KOPT-K1 (cell line): ENCODE measurements at regions not wholly inside any gene's neighbourhood (a gene's known extent, or its start where the extent isn't known, plus 50 kb on each side); places are given as distances from the start of the nearest gene placed in this dataset.

Experiments
- H3K27ac ChIP-seq: fragments of 200-600 bp; sonication (generic); 2 replicates; pipeline ENCODE4 v1.5.1; 2016; ENCODE audit warnings: antibody characterized with exemption, mild to moderate bottlenecking, low read depth, low read length; ENCODE audit not compliant: poor library complexity, severe bottlenecking
- H3K36me3 ChIP-seq: fragments of 200-600 bp; sonication (generic); 2 replicates; pipeline ENCODE4 v1.5.1; 2017; ENCODE audit warnings: antibody characterized with exemption, mild to moderate bottlenecking, low read length, moderate library complexity; ENCODE audit not compliant: insufficient read depth
- H3K9me3 ChIP-seq: fragments of 200-600 bp; sonication (generic); 2 replicates; pipeline ENCODE4 v1.5.1; 2017; ENCODE audit warnings: antibody characterized with exemption, low read length, mild to moderate bottlenecking; ENCODE audit not compliant: insufficient read depth, poor library complexity, severe bottlenecking

DNA sequence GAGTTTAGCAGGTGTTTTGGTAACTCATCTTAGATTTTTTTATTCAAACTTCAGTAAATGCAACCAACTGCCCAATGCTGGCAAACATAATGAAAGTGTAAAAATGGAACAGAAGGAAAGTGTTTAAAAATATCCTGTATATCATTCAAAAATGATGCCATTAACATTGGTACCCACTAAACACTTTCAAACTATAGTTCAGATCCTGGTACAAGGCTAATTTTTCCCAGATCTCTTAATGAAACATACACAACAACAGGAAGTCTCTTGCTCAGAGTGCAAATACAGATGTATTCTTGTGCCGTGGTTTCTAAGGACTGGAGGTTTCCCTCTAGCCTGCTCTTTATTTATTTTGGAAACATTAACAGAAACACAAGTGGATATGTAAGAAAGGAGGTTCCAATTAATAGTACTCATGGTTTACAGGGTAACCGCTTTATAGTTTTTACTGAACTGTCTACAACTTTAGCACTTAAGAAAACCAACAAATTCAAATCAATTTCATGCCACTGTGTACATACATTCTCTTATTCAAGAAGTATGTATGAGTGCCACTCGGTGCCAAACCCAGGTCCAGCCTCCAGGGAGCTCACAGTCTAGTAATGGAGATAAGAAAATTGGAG lies 176.0 kb upstream of the AKR1E2 start:
- Histone ChIP-seq H3K9me3 (no peaks in the 10 kb centered on the region), H3K27ac (no peak overlapping the region), H3K36me3 (no peaks in the 10 kb centered on the region)

DNA sequence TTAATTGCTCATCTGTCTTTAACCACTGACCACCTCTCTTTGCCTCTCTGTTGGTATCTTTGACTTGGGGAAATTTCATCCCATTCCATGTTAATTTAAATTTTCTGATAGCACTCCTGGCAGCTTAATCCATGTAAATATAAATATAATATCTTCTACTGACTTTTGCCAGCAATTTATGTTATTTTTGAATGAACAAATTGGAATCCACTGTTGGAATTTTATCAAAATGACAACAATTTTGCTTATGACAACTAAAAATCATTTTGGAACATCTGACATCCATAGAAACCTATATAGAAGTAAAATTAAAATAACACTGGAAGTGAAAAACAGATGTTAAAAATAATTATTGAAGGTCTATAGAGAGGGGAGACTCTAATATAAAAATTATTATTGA lies 176.5 kb upstream of the AKR1E2 start:
- H3K36me3 ChIP-seq: no peaks in the 10 kb centered on the region
- no peak overlapping the region for H3K27ac ChIP-seq
- H3K9me3 ChIP-seq: no peaks in the 10 kb centered on the region

DNA sequence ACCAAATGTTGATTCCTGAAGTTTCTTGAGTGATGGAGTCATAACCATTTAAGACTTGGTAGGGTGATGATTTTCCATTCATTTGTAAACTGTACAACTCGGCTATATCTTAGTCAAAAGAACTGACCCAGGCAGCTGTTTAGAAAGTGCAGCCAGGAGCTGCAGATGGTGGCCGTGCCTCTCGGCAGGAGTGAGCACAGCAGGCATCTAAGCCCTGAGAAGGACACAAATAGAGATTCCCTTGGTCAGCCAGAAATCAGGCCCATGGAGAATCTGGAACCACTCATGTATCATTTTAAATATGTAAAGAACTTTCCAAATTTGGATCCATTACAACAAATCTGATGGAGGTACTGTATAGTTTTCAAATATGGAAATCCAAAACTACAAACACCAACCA lies 177.0 kb upstream of the AKR1E2 start:
- H3K27ac ChIP-seq: no peak overlapping the region
- H3K9me3 ChIP-seq: no peaks in the 10 kb centered on the region
- H3K36me3 ChIP-seq: no peaks in the 10 kb centered on the region

DNA sequence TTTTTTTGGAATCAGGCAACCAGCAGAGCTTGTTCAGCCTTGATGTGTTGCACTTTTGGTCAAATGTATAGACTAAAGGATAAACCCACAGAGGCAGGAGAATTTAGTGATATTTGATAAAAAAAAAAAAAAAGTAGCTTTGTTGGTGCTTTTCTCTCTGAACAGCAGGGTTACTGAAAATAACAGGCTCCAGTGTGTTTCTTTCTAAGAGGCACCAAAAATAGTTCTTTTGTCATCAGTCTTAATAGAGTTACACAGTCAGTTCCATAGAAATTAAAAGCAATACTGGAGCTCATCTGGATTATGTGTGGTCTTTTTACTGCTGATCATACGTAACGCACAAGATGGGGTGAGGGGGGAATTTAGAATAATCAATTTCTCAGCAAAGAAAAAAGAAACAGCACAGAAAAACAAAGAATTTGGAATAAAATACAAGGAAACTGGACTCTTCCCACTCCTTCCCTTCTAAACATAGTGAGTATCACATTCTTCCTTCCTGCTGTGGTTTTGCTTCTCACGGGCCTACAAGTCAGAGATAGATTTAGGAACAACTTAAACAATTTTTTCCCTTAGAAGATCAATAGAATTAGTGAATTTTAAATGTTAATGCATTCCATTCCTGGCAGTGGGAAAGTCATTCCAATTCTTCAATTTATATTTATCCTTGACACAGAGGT lies 178.8 kb upstream of the AKR1E2 start:
- H3K36me3 ChIP-seq: no peaks in the 10 kb centered on the region
- H3K9me3 ChIP-seq: no peaks in the 10 kb centered on the region
- no peak overlapping the region for H3K27ac ChIP-seq

DNA sequence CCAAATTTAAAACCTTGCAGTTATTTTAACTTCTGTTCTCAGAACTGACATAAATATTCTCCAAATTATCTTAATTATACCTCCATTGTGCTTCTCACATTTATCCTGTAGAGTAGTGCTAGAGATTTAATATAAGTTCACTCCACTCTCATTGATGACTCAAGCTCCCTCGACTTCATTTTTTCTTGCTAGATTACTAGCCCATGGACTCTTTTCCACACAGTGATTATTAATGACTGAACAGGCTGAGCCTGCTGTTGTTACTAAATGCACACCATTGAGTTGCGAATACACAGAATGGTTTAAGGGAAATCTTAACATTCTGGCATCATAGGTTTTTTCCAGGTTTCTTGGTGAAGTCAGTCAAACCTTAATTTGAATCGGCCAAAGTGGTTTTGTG lies 179.5 kb upstream of the AKR1E2 start:
- H3K27ac ChIP-seq: no peak overlapping the region
- no peaks in the 10 kb centered on the region for H3K9me3 ChIP-seq

DNA sequence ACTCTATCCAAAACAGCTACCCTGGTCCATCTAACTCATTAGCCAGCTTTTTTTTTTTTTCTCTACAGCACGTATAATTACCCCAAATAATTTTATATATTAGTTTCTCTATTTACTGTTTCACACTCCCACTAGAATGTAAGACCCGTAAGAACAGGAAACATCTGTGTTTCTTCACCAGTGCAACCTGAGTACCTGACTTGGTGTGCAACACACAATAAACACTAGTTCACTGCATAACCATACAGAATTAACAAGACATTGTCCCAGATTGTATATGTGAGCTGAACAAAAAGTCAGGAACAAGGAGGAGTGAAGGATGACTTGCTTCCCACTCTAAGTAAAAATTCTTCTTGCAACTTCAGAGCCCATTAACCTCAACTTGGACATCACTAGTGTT lies 180.2 kb upstream of the AKR1E2 start:
- Histone ChIP-seq H3K36me3 (no peaks in the 10 kb centered on the region), H3K9me3 (no peaks in the 10 kb centered on the region), H3K27ac (no peak overlapping the region)

More for the DNA sequence above, 179.5 kb upstream of the AKR1E2 start:
- no peaks in the 10 kb centered on the region for H3K36me3 ChIP-seq

DNA sequence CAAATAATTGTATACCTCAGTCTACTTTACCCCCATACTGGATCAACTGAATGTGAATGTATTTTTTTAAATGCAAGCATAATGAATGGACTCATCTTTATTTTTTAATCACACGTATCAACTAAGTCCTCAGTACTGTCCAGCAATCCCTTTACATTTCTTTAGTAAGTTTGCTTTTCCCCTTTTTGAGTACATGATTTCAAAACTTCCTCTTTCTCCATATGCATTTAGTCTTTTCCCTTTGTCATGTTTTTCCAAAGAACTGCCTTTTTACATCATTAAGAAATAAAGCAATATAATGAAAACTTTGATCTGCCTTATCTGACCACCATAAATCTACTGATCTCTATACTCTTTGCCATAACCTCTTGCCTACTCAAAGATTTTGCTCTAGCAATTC lies 182.5 kb upstream of the AKR1E2 start:
- no peak overlapping the region for H3K27ac ChIP-seq
- H3K9me3 ChIP-seq: peaks cover 7% of the 10 kb centered on the region
- H3K36me3 ChIP-seq: no peaks in the 10 kb centered on the region

DNA sequence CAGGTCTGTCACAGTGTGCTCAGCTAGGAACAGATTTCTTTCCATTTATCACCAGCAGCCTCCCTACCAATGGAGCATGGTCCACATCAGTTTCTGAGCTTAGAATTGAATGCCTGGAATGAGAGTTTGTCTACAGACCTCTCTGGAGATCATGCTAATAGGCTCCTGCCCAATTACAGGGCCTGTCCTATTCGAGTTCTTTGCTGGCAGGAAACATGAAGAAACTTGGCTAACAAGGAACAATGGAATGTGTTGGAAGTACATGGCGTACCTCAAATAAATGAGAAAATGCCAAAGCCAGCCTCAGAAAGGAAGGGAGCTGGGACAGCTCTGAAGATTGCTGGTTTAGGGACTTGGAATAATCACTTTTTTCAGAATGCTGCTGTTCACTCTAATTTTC lies 186.0 kb upstream of the AKR1E2 start:
- H3K9me3 ChIP-seq: peaks cover 7% of the 10 kb centered on the region
- no peak overlapping the region for H3K27ac ChIP-seq
- H3K36me3 ChIP-seq: no peaks in the 10 kb centered on the region

DNA sequence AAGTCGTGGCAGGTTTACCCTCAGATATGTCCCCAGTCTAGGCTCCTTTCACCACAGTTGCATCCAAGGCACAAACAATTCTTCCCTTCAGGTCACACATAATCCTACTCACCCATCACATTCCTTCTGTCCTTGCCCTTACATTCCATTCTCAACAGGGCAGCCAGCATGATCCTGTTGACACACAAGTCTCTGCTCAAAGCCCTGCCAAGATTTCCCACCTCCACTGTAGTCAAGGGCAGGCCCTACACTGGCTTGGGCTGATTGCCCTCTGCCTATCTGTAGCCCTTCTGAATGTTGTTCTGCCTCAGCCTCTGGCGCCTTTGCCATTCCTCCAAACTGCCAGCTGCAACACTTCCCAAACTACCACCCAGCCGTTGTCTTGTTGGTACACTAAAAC lies 187.9 kb upstream of the AKR1E2 start:
- Histone ChIP-seq H3K9me3 (peaks cover 7% of the 10 kb centered on the region), H3K36me3 (no peaks in the 10 kb centered on the region), H3K27ac (no peak overlapping the region)

DNA sequence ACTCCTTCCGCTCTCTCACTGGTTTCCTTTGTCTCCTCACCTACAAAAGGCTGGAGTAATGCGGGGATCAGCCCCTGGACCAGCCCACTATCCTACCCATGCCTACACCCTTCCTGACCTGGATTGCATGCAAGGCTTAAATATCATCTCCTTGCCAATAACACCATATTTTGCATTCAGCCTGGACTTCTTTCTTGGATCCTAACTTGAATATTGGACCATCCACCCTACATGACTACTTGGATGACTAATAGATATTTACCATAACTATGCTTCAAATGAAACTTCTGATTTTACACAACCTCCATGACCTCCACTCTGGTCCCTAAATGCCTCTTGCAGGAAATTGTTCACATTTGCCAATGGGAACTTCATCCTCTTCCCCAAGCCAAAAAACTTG lies 188.3 kb upstream of the AKR1E2 start:
- Histone ChIP-seq H3K27ac (no peak overlapping the region), H3K36me3 (no peaks in the 10 kb centered on the region), H3K9me3 (peaks cover 7% of the 10 kb centered on the region)

DNA sequence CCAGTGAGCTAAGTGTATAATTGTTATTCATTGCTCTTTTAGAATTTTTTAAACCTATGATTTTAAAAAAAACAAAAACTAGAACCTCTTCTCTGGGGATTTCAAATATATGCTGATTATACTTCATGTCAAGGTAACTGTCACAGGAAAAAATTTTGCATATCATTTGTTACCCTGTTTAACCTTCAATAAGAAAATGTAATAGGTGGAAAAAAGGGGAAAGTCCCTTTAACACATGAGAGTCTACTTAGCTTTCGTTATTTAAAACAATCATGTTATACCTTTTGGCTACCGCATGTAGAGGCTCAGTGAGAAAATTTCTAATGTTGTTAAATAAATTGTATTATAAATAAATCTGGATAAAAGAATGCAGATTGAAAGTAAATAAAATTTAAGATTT lies 190.1 kb upstream of the AKR1E2 start:
- Histone ChIP-seq H3K36me3 (no peaks in the 10 kb centered on the region), H3K9me3 (peaks cover 7% of the 10 kb centered on the region), H3K27ac (no peak overlapping the region)

DNA sequence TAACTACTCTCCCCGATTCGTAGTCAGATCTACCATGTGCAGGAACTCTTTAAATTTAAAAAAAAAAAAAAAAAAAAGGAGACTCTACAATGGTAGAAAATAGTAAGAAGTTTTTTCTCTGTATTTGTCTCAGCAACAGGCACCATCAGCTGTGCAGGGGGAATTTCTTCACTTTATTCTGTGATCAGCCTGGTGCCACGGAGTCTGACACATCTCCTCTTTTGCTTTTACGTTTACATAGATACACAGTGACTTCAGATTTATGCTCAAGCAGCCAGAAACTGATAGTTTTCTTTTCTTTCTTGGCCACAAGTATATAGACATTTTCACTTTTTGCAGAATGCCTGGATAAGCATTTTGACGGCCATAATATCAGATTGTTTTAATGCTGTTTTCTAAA lies 190.6 kb upstream of the AKR1E2 start:
- no peaks in the 10 kb centered on the region for H3K36me3 ChIP-seq
- H3K27ac ChIP-seq: no peak overlapping the region
- H3K9me3 ChIP-seq: peaks cover 7% of the 10 kb centered on the region

DNA sequence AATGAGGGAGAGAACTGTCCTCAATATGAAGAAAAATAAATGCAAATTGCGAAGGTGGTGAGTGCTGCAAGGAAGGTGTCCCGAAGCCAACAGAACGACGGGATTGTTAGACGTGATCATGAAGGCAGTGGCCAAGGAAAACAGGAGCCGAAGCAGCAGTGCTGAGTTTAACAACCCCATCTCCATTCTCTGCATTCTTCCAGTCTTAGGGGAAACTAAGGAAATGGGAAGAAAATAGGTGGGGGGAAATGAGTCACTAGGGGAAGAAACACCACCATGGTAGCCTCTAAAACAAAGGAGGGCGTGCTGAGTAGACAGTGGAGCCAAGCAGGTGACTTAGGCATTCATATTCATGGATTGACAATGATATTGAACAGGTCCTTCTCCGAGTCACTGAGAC lies 192.2 kb upstream of the AKR1E2 start:
- no peaks in the 10 kb centered on the region for H3K36me3 ChIP-seq
- no peak overlapping the region for H3K27ac ChIP-seq
- no peaks in the 10 kb centered on the region for H3K9me3 ChIP-seq

DNA sequence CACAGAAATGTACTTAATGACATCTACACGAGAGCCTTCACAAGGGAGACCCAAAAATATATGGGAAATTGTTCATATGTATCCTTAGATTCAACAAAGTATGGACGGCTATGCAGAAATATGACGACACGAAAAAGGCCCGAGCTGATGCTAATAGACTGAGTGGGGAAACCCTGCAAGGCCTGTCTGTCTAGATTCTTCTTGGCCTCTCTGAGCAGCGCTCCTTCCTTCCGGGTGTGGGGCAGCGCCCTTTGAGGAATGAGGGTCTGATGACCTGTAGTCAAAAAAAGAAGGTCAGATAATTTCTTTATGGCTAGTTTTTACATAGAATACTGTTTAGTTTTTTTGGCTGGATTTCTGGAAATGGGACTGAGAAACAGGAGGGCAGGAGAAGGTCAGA lies 192.8 kb upstream of the AKR1E2 start:
- Histone ChIP-seq H3K36me3 (no peaks in the 10 kb centered on the region), H3K9me3 (no peaks in the 10 kb centered on the region), H3K27ac (no peak overlapping the region)

DNA sequence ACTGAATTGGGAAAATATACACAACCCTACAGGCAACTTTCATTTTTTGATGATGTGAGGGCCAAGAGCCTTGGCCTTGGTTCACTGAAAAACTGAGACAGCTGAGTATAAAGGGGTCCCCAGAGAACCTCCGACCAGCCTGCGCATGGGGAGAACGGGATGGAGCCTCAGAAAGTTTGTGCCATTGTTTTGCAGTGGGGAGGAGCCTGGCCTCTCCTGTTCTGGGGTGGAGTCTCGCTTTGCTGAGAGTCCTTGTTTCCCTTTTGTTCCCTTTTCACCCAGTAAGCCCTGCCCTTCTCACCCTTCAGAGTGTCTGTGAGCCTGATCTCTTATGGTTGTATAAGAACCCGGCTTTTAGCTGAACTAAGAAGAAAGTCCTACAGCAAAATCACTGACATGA lies 193.2 kb upstream of the AKR1E2 start:
- H3K36me3 ChIP-seq: no peaks in the 10 kb centered on the region
- peaks cover 2% of the 10 kb centered on the region for H3K9me3 ChIP-seq
- H3K27ac ChIP-seq: no peak overlapping the region

DNA sequence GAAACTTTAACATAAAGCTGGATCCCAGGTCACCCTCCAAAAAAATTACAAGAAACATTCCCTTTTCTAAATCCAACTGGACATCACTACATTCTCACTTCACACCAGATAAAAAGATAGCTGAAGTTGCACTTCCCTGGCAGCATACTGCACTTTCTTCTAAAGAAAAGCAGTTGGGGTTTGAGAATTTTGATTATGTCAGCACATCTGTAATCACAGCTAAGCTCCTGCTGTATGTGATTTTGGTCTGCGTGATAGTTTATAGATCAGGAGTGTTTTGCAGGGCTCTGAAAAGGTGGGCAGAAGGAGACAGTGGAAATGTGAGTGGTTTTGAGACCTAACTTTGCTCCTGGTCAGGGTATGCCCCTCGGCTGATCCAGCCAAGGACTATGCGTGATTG lies 199.1 kb upstream of the AKR1E2 start:
- no peak overlapping the region for H3K27ac ChIP-seq
- no peaks in the 10 kb centered on the region for H3K36me3 ChIP-seq
- peaks cover 9% of the 10 kb centered on the region for H3K9me3 ChIP-seq
